Femur (tissue), 1 donor: ENCODE measurements at regions not wholly inside any gene's neighbourhood (a gene's known extent, or its start where the extent isn't known, plus 50 kb on each side); places are given as distances from the start of the nearest gene placed in this dataset.
A peak's percentile ranks its signal among the peaks of the same experiment; 100 is the strongest.

ENCODE experiments used
- DNase-seq: peaks from one replicate; pipeline ENCODE4 v3.0.0-alpha.2; 2017

- DNase-seq = no peak
These were observed 148.8 kb downstream of the CRYBB2 start for GRCh38 chr22:25368271-25368670.

GRCh38 chr22:25369041-25369440, 149.6 kb downstream of the CRYBB2 start:
- no peak for DNase-seq

GRCh38 chr22:25370322-25370721, 150.9 kb downstream of the CRYBB2 start:
- no peak for DNase-seq

DNA sequence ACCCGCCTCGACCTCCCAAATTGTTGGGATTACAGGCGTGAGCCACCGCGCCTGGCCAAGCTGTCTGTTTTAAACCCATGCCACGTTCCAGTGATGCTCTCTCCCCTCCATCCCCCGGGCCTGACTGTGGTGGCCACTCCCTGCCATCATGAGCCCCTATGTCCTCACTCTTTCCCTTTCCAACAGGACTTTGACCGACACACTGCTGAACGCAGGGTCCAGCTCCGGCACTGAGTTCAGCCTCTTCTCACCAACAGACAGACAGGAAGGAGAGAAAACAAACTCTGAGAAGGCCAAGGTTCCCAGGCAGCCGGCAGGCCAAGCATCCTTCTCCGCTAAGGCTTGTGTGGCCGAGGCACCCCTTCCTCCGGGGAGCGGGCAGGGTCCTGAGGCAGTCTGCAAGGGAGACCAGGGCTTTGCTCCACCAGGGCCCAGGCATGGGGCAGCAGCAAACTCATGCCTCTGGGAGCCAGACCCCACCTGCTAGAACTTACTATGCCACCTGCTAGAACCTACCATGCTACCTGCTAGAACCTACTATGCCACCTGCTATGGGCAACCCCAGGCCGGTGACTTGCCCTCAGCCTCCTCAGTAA, 152.7 kb downstream of the CRYBB2 start:
- DNase-seq = no peak

GRCh38 chr22:25373961-25374360, 154.5 kb downstream of the CRYBB2 start:
- DNase-seq = no peak

DNA sequence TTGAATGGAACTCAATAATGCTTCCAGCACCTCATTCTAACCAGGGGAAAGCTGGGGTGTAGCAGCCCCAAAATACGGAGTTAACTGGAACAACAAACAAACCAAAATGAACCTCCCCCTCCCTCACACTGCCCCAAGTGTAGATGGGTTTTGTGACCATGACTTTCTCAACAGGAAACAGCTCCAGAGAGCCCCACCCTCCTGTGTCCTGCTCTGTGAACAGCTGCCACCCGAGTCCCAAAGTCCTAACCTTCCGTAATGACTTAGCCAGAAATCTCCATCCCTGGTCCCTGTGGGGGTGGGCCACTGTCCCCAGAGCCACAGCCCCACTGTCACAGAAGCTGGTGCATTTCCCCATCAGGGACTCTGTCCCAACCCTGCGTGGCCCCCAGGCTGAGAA, 155.4 kb downstream of the CRYBB2 start:
- DNase-seq = no peak

DNA sequence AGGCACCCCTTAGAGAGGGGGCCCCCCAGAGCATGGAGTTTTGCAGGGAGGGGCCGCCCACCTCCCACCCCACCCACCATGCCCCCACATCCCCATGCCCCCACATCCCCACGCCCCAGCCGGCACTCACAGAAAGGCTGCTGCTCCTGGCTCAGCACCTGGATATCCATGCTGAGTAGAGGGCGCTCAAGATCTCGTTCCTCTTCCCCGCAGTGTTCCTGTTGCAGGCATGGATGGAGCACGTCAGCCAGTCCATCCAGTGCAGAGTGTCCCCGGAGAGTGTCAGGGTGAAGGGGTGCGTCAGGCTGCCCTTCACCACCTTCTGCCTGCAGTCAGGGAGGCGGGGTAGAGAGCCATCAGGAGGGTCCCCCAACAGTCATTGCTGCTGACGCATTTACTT, 156.2 kb downstream of the CRYBB2 start:
- DNase-seq = no peak

- no peak for DNase-seq
These were observed 158.3 kb downstream of the CRYBB2 start for GRCh38 chr22:25377699-25378098.

DNA sequence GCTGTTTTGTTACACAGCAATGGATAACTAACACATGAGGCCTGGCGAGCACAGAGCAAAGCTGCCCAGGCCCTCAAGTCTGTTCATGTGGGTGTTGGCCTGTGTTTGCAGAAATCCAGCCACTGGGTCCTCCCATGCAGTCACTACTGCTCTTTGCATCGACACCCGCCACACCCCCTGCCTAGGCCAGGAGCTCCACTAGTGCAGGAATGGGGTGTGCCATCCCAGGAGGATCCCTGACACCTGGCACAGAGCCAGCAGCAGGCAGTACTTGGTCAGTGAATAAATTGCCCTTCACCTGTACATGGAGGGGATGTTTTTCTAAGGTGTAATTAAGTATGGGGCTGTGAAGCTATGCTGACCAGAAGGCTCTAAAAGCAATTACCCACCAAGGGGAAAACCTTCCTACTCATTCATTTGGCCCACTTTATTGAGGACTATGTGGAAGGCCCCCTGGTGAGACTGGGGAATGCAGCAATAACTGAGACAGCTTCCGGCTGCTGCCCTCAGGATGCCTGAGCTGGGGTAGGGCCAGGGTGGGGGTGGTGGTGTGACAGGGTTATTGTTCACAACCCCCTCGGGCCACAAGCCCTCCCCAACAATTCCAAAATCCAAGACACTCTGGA, 160.8 kb downstream of the CRYBB2 start:
- no peak for DNase-seq

- no peak for DNase-seq
These were observed 163.3 kb downstream of the CRYBB2 start for GRCh38 chr22:25382762-25383161.

- DNase-seq = no peak
These were observed 163.9 kb downstream of the CRYBB2 start for GRCh38 chr22:25383278-25383820.

- no peak for DNase-seq
These were observed 164.5 kb downstream of the CRYBB2 start for GRCh38 chr22:25383892-25384291.

DNA sequence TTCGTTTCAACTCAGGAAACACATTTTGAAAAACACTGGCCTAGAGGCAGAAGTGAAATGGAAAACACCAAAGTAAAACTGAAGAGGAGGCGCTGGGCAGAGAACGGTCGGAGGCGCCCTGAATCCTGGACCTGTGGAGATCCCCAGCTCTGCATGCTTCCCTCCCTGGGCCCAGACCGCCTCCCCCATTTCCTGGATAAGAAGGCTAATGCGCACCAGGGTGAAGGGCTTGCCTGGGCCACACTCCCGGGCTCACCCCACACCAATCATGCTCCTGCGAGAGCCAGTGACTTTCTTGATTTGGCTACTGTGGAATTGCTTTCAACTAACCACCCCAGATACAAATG, 167.1 kb downstream of the CRYBB2 start:
- DNase-seq = no peak

DNA sequence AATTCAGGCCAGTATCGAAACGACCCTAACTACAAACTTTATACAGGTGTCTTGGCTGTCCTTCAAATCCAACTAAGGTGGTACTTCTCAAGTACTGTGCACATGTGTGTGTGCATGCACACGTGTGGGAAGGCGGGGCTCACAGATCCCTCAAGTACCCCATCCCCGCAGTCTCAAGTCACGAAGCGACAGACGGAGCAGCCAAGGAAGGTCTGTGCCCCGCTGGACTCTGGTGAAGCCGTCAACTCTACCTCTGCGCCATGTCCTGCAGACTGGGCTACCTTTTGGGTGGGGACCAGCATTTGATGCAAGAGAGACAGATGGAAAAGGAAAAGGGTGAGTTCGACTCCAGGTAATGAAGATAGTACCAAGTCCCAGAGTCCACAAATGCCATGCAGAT, 169.0 kb downstream of the CRYBB2 start:
- no peak for DNase-seq

DNA sequence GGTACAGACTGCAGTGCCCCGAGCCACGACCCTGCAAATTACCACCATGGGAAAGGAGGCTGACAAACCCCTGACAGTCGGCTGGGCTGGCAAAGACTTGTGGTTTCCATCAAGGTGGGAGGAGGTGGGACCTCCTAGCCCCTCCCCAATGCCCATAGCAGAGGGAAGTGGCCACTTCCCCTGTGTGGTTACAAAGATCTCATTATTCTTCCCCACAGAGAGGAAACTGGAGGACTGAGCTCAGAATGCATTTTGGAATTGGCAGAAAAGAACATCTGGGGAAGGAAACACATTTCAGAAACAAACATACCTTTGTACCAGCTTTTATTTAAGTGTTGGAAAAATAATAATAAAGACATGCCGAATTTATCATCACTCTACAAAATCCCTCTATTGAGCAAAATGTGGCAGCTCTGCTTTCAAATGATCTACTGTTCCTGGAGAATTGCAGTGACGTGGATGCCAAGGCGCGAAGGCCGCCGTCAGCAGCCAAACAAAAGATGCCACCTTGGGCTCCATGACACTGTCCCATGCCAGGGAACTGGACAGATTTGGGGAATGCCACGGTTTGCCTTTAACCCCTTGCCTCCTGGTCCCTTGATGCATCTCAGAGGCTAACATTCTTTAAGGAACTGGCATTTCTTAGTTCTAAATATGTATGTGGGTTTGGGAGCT, 169.6 kb downstream of the CRYBB2 start:
- no peak for DNase-seq

GRCh38 chr22:25389541-25389919, 170.1 kb downstream of the CRYBB2 start:
- no peak for DNase-seq

DNA sequence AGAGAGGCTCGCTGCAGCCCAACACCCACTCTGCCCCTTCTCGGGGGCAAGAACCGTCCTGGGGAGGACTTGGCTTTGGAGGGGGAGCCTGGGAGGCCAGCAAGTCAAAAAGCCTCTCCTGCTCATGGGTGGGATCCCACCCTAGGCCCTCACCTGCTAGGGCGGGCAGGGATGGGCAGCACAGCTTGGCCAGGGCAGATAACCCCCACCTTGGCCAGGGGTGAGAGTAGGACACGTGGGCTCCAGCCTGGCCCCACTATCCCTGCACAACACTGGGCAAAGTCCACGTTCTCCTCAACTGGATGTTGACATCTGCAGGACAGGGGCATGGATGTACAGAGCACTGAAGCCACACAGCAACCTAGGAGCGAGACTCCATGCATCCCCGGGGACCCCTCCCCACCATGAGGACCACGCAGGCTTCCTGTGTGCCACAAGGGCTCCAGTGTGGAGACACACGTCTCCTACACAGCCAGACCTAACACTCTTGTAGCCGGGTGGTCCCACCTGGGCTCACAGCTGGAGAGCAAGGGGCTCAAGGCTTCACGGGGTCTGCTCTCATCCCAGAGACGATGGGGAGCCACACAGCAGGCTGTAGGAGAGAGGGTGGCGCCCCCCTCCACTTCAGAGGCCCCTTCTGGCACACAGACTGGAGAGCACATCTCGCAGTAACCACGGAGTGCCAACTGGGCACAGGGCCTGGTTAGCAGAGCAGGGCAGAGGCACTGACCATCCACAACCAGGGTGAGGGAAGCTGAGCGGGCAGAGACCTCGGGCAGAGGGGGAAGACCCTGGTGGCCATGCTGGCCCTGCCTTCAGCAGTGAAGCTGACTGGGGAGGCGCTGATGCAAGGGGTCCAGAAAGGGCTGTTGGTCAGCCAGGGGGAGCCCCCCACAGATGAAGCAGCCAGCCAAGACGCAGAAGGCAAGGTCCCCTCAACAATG, 171.1 kb downstream of the CRYBB2 start:
- peak; percentile 38 for DNase-seq

DNA sequence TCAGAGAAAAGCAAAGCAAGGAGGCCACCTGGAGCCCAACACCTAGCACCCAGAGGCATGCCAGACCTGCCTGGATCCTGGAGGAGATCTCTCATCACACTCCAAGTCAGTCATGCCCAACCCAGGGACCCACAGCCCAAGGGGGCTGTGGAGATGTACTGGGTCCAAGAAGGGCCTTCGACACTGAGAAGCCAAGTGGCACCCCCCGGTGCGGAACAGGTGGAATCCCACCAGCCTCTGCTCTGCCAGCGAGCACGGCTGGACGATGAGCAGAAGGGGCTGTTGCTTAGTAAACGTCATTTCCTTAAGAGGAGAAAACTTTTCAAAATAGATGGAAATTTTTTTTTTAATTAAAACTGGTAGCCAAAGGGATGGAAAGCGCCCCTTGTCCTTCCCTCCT, 171.9 kb upstream of the GRK3 start:
- DNase-seq = peak; percentile 8

DNA sequence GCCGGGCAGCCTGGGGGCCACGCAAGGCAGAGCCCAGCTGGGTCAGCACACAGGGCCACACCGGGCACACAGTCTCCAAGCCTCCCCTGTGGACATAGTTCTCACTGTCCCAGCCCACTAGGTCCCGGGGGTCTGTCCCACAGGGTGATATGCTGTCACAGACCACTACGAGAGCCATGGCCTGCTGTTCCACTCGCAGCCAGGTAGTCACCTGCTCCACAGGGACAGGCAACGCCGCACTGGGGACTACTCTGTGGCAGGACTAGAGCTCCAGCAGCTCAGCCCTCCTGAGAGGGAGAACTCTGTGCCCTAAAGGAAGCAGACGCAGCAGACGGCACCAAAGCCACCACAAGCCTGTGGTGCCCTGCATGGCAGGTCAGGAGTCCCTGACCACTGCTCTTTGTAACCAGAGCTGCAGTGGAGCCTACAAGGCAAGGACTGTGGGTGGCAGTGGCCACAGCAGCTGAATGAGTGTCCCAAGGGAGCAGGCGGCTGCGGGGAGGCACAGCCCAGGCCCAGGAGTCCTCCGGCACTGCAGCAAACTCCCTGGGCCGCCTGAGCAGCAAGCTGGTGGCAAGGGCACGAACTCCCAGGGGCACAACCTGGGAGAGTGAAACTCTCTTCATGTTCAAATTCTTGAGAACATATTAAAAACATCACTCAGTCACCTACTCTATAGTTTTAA, 171.2 kb upstream of the GRK3 start:
- DNase-seq = peak; percentile 12

DNA sequence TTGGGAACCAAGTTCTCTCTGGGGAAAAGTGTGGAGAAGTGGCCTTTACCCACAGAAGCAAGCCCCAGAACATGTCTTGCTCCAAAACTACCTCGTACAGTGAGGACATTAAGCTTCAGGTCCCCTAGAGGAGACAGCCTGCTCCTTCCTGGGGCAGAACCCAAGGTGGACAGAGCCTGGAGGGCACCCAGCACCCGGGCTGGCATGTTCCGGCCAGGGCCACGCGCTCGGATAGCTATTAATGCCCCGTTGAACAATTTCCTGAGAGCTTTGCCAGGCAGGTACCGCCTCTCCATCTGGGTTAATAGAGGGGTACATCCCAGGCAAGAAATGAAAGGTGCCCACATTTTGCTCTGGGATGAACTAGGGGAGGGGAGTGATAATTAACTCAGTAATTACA, 169.0 kb upstream of the GRK3 start:
- DNase-seq = peak; percentile 8

DNA sequence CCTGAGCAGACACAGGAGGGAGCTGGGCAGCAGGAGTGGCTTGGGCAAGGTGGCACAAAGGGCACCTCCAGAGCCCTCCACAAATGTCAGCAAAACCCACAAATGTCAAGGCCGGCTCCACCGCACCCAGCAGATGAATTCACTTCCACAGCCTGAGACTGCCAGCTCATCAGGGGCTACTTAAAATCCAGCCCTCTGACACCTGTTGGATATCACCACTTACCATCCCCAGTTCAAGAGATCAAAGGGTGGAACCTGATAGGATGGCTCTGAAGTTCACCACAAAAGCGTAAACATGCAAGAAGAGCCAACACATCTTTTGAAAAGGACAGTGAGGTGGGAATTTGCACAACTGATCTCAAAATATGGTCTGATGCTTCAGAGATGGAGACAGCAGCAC, 168.6 kb upstream of the GRK3 start:
- no peak for DNase-seq

GRCh38 chr22:25396615-25397200, 167.8 kb upstream of the GRK3 start:
- no peak for DNase-seq
